IMR-90 (cell line): ENCODE measurements at regions not wholly inside any gene's neighbourhood (a gene's known extent, or its start where the extent isn't known, plus 50 kb on each side); places are given as distances from the start of the nearest gene placed in this dataset.

Source experiments
- CEBPB ChIP-seq: IDR thresholded peaks from 2 replicates; pipeline ENCODE4 v1.6.1; 2012; ENCODE audit warnings: low read depth, low read length, improper control_type of control experiment
- CHD1 ChIP-seq: IDR thresholded peaks from 2 replicates; pipeline ENCODE4 v1.6.1; 2012; ENCODE audit warnings: low read depth, low read length, improper control_type of control experiment
- CTCF ChIP-seq: conservative IDR thresholded peaks from 2 replicates; pipeline ENCODE4 v1.5.1; 2012; ENCODE audit warnings: mild to moderate bottlenecking, low read depth, low read length, improper control_type of control experiment
- FOS ChIP-seq: fragments of 150-350 bp; IDR thresholded peaks from 2 replicates; pipeline ENCODE4 v1.6.1; 2016; ENCODE audit warnings: low read depth, low read length
- MAZ ChIP-seq: IDR thresholded peaks from 2 replicates; pipeline ENCODE4 v1.6.1; 2012; ENCODE audit warnings: low read depth, mild to moderate bottlenecking, low read length, improper control_type of control experiment, moderate library complexity, borderline replicate concordance
- POLR2A ChIP-seq: IDR thresholded peaks from 2 replicates; pipeline ENCODE4 v1.6.1; 2012; ENCODE audit warnings: mild to moderate bottlenecking, low read depth, low read length
- RAD21 ChIP-seq: IDR thresholded peaks from 2 replicates; pipeline ENCODE4 v1.6.1; 2012; ENCODE audit warnings: low read length, improper control_type of control experiment
- RCOR1 ChIP-seq: IDR thresholded peaks from 2 replicates; pipeline ENCODE4 v1.6.1; 2012; ENCODE audit warnings: mild to moderate bottlenecking, low read length, improper control_type of control experiment; ENCODE audit not compliant: insufficient replicate concordance
- USF2 ChIP-seq: fragments of 150-350 bp; IDR thresholded peaks from 2 replicates; pipeline ENCODE4 v1.6.1; 2017; ENCODE audit warnings: mild to moderate bottlenecking, antibody characterized with exemption, low read length, low read depth

- no peak for TF ChIP-seq CTCF
- no peak for TF ChIP-seq MAZ
- TF ChIP-seq POLR2A, result no peak
- no peak for TF ChIP-seq CHD1
- no peak for TF ChIP-seq FOS
- no peak for TF ChIP-seq USF2
- no peak for TF ChIP-seq RAD21
- TF ChIP-seq CEBPB, result no peak
- no peak for TF ChIP-seq RCOR1
These were observed 263.4 kb downstream of the DHX35 start for GRCh38 chr20:39225536-39225935.
